Liver (tissue), 8 donors: ENCODE measurements at regions not wholly inside any gene's neighbourhood (a gene's known extent, or its start where the extent isn't known, plus 50 kb on each side); places are given as distances from the start of the nearest gene placed in this dataset.

Experiments used
- DNase-seq: peaks from one replicate; pipeline ENCODE4 v3.0.0-alpha.2; 2017; ENCODE audit warnings: low spot score
- H3K27ac ChIP-seq, 2 donors: one replicate each; pipeline ENCODE4 v1.7.0; 2013; ENCODE audit warnings: inconsistent platforms in 2 of 2, low read length in 2 of 2, control low read depth in 1 of 2, low read depth in 1 of 2, mild to moderate bottlenecking in 1 of 2
- H3K27me3 ChIP-seq, 4 donors: one replicate each; pipeline versions ENCODE4 v1.6.1 to v1.7.0; 2013; ENCODE audit warnings: low read length in 3 of 4, inconsistent platforms in 1 of 4, mild to moderate bottlenecking in 1 of 4, moderate library complexity in 1 of 4; ENCODE audit not compliant: control insufficient read depth in 4 of 4, insufficient read depth in 4 of 4
- H3K36me3 ChIP-seq, 4 donors: one replicate each; pipeline versions ENCODE4 v1.6.1 to v1.7.0; 2013; ENCODE audit warnings: low read length in 3 of 4, mild to moderate bottlenecking in 3 of 4, low read depth in 1 of 4, moderate library complexity in 1 of 4; ENCODE audit not compliant: control insufficient read depth in 4 of 4, insufficient read depth in 3 of 4
- H3K4me1 ChIP-seq, 4 donors: one replicate each; pipeline versions ENCODE4 v1.6.1 to v1.7.0; 2013; ENCODE audit warnings: low read length in 3 of 4, mild to moderate bottlenecking in 3 of 4, moderate library complexity in 1 of 4; ENCODE audit not compliant: control insufficient read depth in 4 of 4, insufficient read depth in 4 of 4
- H3K4me3 ChIP-seq, 3 donors: one replicate each; pipeline versions ENCODE4 v1.6.1 to v1.7.0; 2013; ENCODE audit warnings: low read length in 3 of 3, control low read depth in 1 of 3, low read depth in 1 of 3, mild to moderate bottlenecking in 1 of 3
- H3K9ac ChIP-seq, 2 donors: one replicate each; pipeline ENCODE4 v1.7.0; 2013; ENCODE audit warnings: low read length in 2 of 2, mild to moderate bottlenecking in 2 of 2, moderate library complexity in 2 of 2, control low read depth in 1 of 2, low read depth in 1 of 2
- H3K9me3 ChIP-seq, 4 donors: one replicate each; pipeline versions ENCODE4 v1.6.1 to v1.7.0; 2013; ENCODE audit warnings: low read length in 3 of 4; ENCODE audit not compliant: control insufficient read depth in 4 of 4
- ATF3 ChIP-seq: IDR thresholded peaks from 2 replicates; pipeline ENCODE4 v1.6.1; 2016; ENCODE audit warnings: antibody characterized with exemption
- CTCF ChIP-seq: fragments of 150-350 bp; IDR thresholded peaks from 2 replicates; pipeline ENCODE4 v1.5.1; 2017; ENCODE audit warnings: improper control_type of control experiment, low read depth, low read length; ENCODE audit not compliant: missing input control
- EGR1 ChIP-seq, 2 donors: IDR thresholded peaks; 2 replicates each; pipeline ENCODE4 v1.6.1; 2016 to 2018; ENCODE audit warnings: antibody characterized with exemption in 2 of 2, low read depth in 2 of 2
- FOXA1 ChIP-seq: IDR thresholded peaks from 2 replicates; pipeline ENCODE4 v1.6.1; 2016; ENCODE audit warnings: antibody characterized with exemption
- FOXA2 ChIP-seq: IDR thresholded peaks from 2 replicates; pipeline ENCODE4 v1.6.1; 2016; ENCODE audit warnings: antibody characterized with exemption
- GABPA ChIP-seq, 2 donors: IDR thresholded peaks in 1 of 2; conservative IDR thresholded peaks in 1 of 2; 2 replicates each; pipeline ENCODE4 v1.6.1; 2016; ENCODE audit warnings: antibody characterized with exemption in 2 of 2, mild to moderate bottlenecking in 1 of 2, moderate library complexity in 1 of 2
- HNF4A ChIP-seq, 2 donors: conservative IDR thresholded peaks; 2 replicates each; pipeline ENCODE4 v1.6.1; 2016; ENCODE audit warnings: antibody characterized with exemption in 2 of 2, mild to moderate bottlenecking in 2 of 2
- HNF4G ChIP-seq: IDR thresholded peaks from 2 replicates; pipeline ENCODE4 v1.6.1; 2016; ENCODE audit warnings: antibody characterized with exemption
- JUND ChIP-seq, 2 donors: IDR thresholded peaks; 2 replicates each; pipeline ENCODE4 v1.6.1; 2016; ENCODE audit warnings: antibody characterized with exemption in 2 of 2
- NR2F2 ChIP-seq: IDR thresholded peaks from 2 replicates; pipeline ENCODE4 v1.6.1; 2016; ENCODE audit warnings: antibody characterized with exemption
- RAD21 ChIP-seq, 2 donors: IDR thresholded peaks; 2 replicates each; pipeline ENCODE4 v1.6.1; 2016; ENCODE audit warnings: antibody characterized with exemption in 2 of 2, mild to moderate bottlenecking in 2 of 2
- RXRA ChIP-seq, 2 donors: IDR thresholded peaks; 2 replicates each; pipeline ENCODE4 v1.6.1; 2017 to 2018; ENCODE audit warnings: antibody characterized with exemption in 2 of 2, mild to moderate bottlenecking in 1 of 2
- SP1 ChIP-seq: IDR thresholded peaks from 2 replicates; pipeline ENCODE4 v1.6.1; 2018; ENCODE audit warnings: antibody characterized with exemption, mild to moderate bottlenecking
- TAF1 ChIP-seq: conservative IDR thresholded peaks from 2 replicates; pipeline ENCODE4 v1.6.1; 2016; ENCODE audit warnings: antibody characterized with exemption, mild to moderate bottlenecking
- YY1 ChIP-seq: IDR thresholded peaks from 2 replicates; pipeline ENCODE4 v1.6.1; 2016; ENCODE audit warnings: antibody characterized with exemption, mild to moderate bottlenecking
- ZBTB33 ChIP-seq: IDR thresholded peaks from 2 replicates; pipeline ENCODE4 v1.6.1; 2016; ENCODE audit warnings: antibody characterized with exemption
- WGBS: extraction: QIAGEN DNeasy Blood & Tissue Kit; methylation state at CpG from one replicate; pipeline ENCODE4 v1.1.7; 2013; 5-methylcytosine and 5-hydroxymethylcytosine counted together
- donor health status: healthy.
- donor health status: healthy.
- donor health status: healthy.
- donor health status: healthy.
- donor health status: healthy.

- no peak for TF ChIP-seq TAF1
- no peak for TF ChIP-seq RXRA (IDR thresholded peaks at IDR 0.05)
- TF ChIP-seq JUND (IDR thresholded peaks at IDR 0.05): no peak
- no peak for TF ChIP-seq YY1
- no peak for TF ChIP-seq ZBTB33
- Histone ChIP-seq H3K27me3 (no peaks in the 10 kb centered on the region), H3K4me3 (no peak overlapping the region), H3K9ac (no peak overlapping the region), H3K9me3 (no peaks in the 10 kb centered on the region), H3K36me3 (no peaks in the 10 kb centered on the region), H3K27ac (no peak overlapping the region), H3K4me1 (no peaks in the 10 kb centered on the region)
- 79% methylated on average over 2 of the region's 2 CpGs for WGBS
- DNase-seq: no peak
Measured at GRCh38 chr6:74554041-74554440, 651.8 kb downstream of the COL12A1 start.

- Histone ChIP-seq H3K9ac (no peak overlapping the region), H3K9me3 (no peaks in the 10 kb centered on the region), H3K27me3 (no peaks in the 10 kb centered on the region), H3K27ac (no peak overlapping the region), H3K36me3 (no peaks in the 10 kb centered on the region), H3K4me3 (no peak overlapping the region), H3K4me1 (no peaks in the 10 kb centered on the region)
- no peak for DNase-seq
- TF ChIP-seq FOXA1 (no peak), JUND (IDR thresholded peaks at IDR 0.05) (no peak), HNF4A (conservative IDR thresholded peaks at IDR 0.05) (no peak), RAD21 (IDR thresholded peaks at IDR 0.05) (no peak), ATF3 (no peak), TAF1 (no peak), SP1 (no peak), NR2F2 (no peak), CTCF (no peak), YY1 (no peak), HNF4G (no peak), EGR1 (IDR thresholded peaks at IDR 0.05; ENCODE audit: low read depth in 2 of 2) (no peak)
Measured at GRCh38 chr6:74551896-74552295, 654.0 kb downstream of the COL12A1 start.

GRCh38 chr6:74550821-74551220 is 655.0 kb downstream of the COL12A1 start:
- Histone ChIP-seq H3K36me3 (no peaks in the 10 kb centered on the region), H3K4me1 (no peaks in the 10 kb centered on the region), H3K4me3 (no peak overlapping the region), H3K27me3 (no peaks in the 10 kb centered on the region), H3K9ac (no peak overlapping the region), H3K27ac (no peak overlapping the region), H3K9me3 (no peaks in the 10 kb centered on the region)
- 93% methylated on average over 6 of the region's 6 CpGs for WGBS
- no peak for TF ChIP-seq CTCF
- no peak for TF ChIP-seq RXRA (IDR thresholded peaks at IDR 0.05)
- no peak for TF ChIP-seq GABPA (IDR thresholded peaks at IDR 0.05 in 1 of 2, conservative IDR thresholded peaks at IDR 0.05 in 1 of 2)
- no peak for TF ChIP-seq ZBTB33
- no peak for TF ChIP-seq FOXA2
- no peak for TF ChIP-seq SP1
- DNase-seq: no peak
